Epithelial cell of proximal tubule (primary cell): ENCODE measurements at regions not wholly inside any gene's neighbourhood (a gene's known extent, or its start where the extent isn't known, plus 50 kb on each side); places are given as distances from the start of the nearest gene placed in this dataset.

ENCODE experiments used
- DNase-seq: peaks from one replicate; pipeline ENCODE4 v3.0.0-alpha.2; 2011; ENCODE audit warnings: low read depth
- H3K4me3 ChIP-seq: 2 replicates; pipeline ENCODE4 v1.5.1; 2011; ENCODE audit warnings: low read depth, mild to moderate bottlenecking, low read length
- TF ChIP-seq, protein P1 (sequence below): conservative IDR thresholded peaks from 2 replicates; pipeline ENCODE4 v1.5.1; 2012; ENCODE audit warnings: low read depth, mild to moderate bottlenecking, low read length

GRCh38 chr10:88122145-88122544 lies 258.7 kb downstream of the PTEN start:
- no peak for DNase-seq
- H3K4me3 ChIP-seq = no peak overlapping the region
- TF ChIP-seq, protein P1, sequence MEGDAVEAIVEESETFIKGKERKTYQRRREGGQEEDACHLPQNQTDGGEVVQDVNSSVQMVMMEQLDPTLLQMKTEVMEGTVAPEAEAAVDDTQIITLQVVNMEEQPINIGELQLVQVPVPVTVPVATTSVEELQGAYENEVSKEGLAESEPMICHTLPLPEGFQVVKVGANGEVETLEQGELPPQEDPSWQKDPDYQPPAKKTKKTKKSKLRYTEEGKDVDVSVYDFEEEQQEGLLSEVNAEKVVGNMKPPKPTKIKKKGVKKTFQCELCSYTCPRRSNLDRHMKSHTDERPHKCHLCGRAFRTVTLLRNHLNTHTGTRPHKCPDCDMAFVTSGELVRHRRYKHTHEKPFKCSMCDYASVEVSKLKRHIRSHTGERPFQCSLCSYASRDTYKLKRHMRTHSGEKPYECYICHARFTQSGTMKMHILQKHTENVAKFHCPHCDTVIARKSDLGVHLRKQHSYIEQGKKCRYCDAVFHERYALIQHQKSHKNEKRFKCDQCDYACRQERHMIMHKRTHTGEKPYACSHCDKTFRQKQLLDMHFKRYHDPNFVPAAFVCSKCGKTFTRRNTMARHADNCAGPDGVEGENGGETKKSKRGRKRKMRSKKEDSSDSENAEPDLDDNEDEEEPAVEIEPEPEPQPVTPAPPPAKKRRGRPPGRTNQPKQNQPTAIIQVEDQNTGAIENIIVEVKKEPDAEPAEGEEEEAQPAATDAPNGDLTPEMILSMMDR = no peak

- TF ChIP-seq, protein P1 = no peak
- DNase-seq = no peak
- H3K4me3 ChIP-seq = no peak overlapping the region
These were observed 259.2 kb downstream of the PTEN start for GRCh38 chr10:88122576-88122975.

- no peak for DNase-seq
- no peak overlapping the region for H3K4me3 ChIP-seq
- TF ChIP-seq, protein P1 = no peak
These were observed 262.3 kb downstream of the PTEN start for GRCh38 chr10:88125766-88126165.

GRCh38 chr10:88126699-88127098 lies 263.3 kb downstream of the PTEN start:
- DNase-seq = no peak
- TF ChIP-seq, protein P1 = no peak
- no peak overlapping the region for H3K4me3 ChIP-seq

DNA sequence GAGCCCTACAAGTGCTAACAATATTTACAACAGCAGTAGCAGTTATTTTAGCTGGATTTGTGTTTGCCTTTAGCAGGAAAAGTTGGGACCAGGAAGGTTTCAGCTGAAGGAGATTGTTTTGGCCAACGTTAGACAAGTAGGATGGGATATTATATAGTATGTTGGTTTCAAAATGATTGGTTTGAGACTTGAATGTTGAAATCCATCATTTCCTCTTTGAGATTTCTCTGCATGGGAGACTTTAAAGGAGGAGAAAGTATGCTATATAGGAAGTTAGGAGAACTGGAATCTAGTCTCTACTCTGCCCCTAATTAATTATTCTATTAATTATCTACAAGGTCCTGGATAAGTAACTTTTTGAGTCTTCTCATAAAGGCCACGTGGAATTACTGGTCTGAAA lies 263.8 kb downstream of the PTEN start:
- TF ChIP-seq, protein P1 = no peak
- DNase-seq = no peak
- no peak overlapping the region for H3K4me3 ChIP-seq

- H3K4me3 ChIP-seq = no peak overlapping the region
- TF ChIP-seq, protein P1 = no peak
- DNase-seq = no peak
These were observed 264.3 kb downstream of the PTEN start for GRCh38 chr10:88127766-88128165.

- TF ChIP-seq, protein P1 = no peak
These were observed 265.6 kb downstream of the PTEN start for GRCh38 chr10:88129013-88129412.

More at GRCh38 chr10:88129013-88129412, 265.6 kb downstream of the PTEN start:
- no peak overlapping the region for H3K4me3 ChIP-seq
- DNase-seq = no peak
